ENCODE measurements at regions not wholly inside any gene's neighbourhood (a gene's known extent, or its start where the extent isn't known, plus 50 kb on each side); places are given as distances from the start of the nearest gene placed in this dataset.

DNA sequence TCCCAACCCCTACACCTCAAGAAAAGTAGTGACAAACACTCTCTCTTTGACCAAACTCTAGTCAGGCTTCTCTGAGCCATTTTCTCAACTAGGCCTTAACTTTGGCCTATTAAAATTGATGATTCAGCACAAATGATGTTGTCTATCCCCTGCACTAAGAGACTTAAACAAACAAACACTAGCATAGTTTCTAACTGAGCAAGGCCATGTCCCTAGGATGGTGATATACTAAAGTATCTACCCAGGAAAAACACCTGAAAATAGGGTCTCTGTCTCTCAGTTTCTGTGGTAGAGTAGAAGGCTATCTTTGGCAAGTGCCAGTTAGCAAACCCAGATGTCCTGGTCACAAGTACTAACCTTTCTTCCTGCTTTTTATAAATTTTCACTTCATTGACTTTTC is 219.7 kb upstream of the ANO3 start:
- Histone ChIP-seq H3K27me3 (no peaks in the 10 kb centered on the region), H3K4me3 (no peak overlapping the region), H3K27ac (no peak overlapping the region), H3K36me3 (no peaks in the 10 kb centered on the region), H3K4me1 (no peaks in the 10 kb centered on the region), H3K9me3 (no peaks in the 10 kb centered on the region)
- TF ChIP-seq POLR2A (IDR thresholded peaks at IDR 0.05) = no peak
- no peak for TF ChIP-seq CTCF (IDR thresholded peaks at IDR 0.05)
- DNase-seq = no peak
- intact Hi-C loops (cut with DNase I; ENCODE audit: low total_unique reads) = no loop called here

- H3K36me3 ChIP-seq = no peaks in the 10 kb centered on the region
- TF ChIP-seq POLR2A (IDR thresholded peaks at IDR 0.05) = no peak
- TF ChIP-seq CTCF (IDR thresholded peaks at IDR 0.05) = no peak
- H3K4me1 ChIP-seq = no peaks in the 10 kb centered on the region
- DNase-seq = no peak
- intact Hi-C loops (cut with DNase I; ENCODE audit: low total_unique reads) = no loop called here
- no peak overlapping the region for H3K27ac ChIP-seq
- no peaks in the 10 kb centered on the region for H3K27me3 ChIP-seq
- no peaks in the 10 kb centered on the region for H3K9me3 ChIP-seq
- H3K4me3 ChIP-seq = no peak overlapping the region
Observed at GRCh38 chr11:26121466-26121865, 210.5 kb upstream of the ANO3 start.

DNA sequence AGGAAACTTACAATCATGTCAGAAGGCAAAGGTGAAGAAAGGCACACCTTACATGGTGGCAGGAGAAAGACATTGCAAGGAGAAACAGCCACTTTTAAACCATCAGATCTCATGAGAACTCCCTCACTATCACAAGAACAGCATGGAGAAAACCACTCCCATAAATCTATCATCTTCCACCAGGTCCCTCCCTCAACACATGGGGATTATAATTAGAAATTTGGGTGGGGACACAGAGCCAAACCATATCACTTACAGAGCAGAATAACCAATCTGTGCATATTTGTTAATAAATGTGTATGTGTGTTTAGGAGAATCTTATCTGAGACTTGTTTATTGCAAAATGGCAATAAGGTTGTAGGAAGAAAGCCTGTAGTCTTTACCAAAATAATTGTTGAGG is 205.2 kb upstream of the ANO3 start:
- TF ChIP-seq POLR2A (IDR thresholded peaks at IDR 0.05) (no peak), CTCF (IDR thresholded peaks at IDR 0.05) (no peak)
- Histone ChIP-seq H3K27ac (no peak overlapping the region), H3K36me3 (no peaks in the 10 kb centered on the region), H3K9me3 (no peaks in the 10 kb centered on the region), H3K4me1 (no peaks in the 10 kb centered on the region), H3K4me3 (no peak overlapping the region), H3K27me3 (no peaks in the 10 kb centered on the region)
- intact Hi-C loops (cut with DNase I; ENCODE audit: low total_unique reads) = no loop called here
- DNase-seq = no peak

GRCh38 chr11:26127336-26127735 is 204.6 kb upstream of the ANO3 start:
- Histone ChIP-seq H3K36me3 (no peaks in the 10 kb centered on the region), H3K9me3 (no peaks in the 10 kb centered on the region), H3K27me3 (no peaks in the 10 kb centered on the region), H3K4me1 (no peaks in the 10 kb centered on the region), H3K27ac (no peak overlapping the region), H3K4me3 (no peak overlapping the region)
- DNase-seq = no peak
- intact Hi-C loops (cut with DNase I; ENCODE audit: low total_unique reads) = no loop called here
- TF ChIP-seq CTCF (IDR thresholded peaks at IDR 0.05) (no peak), POLR2A (IDR thresholded peaks at IDR 0.05) (no peak)

DNA sequence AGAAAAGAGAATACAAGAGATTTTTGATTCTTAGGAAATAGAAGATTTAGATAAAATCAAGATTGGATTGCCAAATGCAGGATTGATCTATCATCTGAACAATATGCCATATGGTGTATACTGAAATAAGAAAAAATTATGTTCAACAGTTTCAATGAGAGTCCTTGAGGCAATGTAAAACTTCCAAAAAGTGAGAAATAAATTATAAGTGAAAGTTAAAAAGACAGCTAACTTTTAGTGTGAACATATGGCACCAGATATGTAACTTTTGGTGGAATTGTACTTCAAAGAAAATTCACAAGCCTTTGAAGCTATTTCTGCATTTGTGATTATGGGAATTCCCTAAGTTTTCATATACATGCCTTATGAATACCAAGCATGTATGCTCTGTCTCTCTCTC is 200.5 kb upstream of the ANO3 start:
- no peaks in the 10 kb centered on the region for H3K27me3 ChIP-seq
- no peak for TF ChIP-seq POLR2A (IDR thresholded peaks at IDR 0.05)
- no peak for TF ChIP-seq CTCF (IDR thresholded peaks at IDR 0.05)
- intact Hi-C loops (cut with DNase I; ENCODE audit: low total_unique reads) = no loop called here
- H3K4me3 ChIP-seq = no peak overlapping the region
- no peaks in the 10 kb centered on the region for H3K4me1 ChIP-seq
- no peak for DNase-seq
- no peaks in the 10 kb centered on the region for H3K9me3 ChIP-seq
- no peaks in the 10 kb centered on the region for H3K36me3 ChIP-seq
- no peak overlapping the region for H3K27ac ChIP-seq
